Activated CD8-positive, alpha-beta memory T cell treated with anti-CD3 and anti-CD28 coated beads, Interleukin-2, amount 50 U/mL, for 1 hour (primary cell): ENCODE measurements at regions not wholly inside any gene's neighbourhood (a gene's known extent, or its start where the extent isn't known, plus 50 kb on each side); places are given as distances from the start of the nearest gene placed in this dataset.
"Not testable (repeated sequence)": the region's sequence is repeated elsewhere in the genome, so short reads cannot be mapped to it uniquely, and the experiment has no call there.

Experiments used
- DNase-seq: peaks from one replicate; pipeline ENCODE4 v3.0.0-alpha.2; 2020; ENCODE audit errors: extremely low read depth

DNA sequence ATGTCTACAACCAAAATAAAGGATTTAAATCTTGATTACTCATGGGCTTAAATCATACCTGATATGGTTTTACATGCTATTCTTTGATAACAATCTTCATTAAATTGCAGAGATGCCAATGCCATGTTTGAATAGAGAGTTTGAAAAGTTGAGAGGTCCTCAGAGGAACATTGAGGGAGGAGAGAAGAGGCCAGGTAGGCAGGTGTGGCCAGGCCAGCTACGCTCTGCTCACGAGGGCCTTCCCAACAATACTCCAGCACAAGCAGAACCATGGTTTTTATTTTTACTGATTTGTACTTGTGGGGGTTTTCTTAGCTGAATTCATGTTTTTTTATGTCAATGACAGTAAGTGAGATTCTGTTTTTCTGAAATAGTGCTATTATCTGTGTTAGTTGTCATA lies 158.1 kb upstream of the RFC3 start:
- no peak for DNase-seq

- DNase-seq, result no peak
Observed at GRCh38 chr13:33662392-33662791, 155.6 kb upstream of the RFC3 start.

GRCh38 chr13:33665626-33666175 lies 152.2 kb upstream of the RFC3 start:
- DNase-seq, result no peak

- DNase-seq, result no peak
Observed at GRCh38 chr13:33671560-33671959, 146.4 kb upstream of the RFC3 start.

GRCh38 chr13:33672022-33672421 lies 145.9 kb upstream of the RFC3 start:
- DNase-seq, result not testable (repeated sequence)

- no peak for DNase-seq
Observed at GRCh38 chr13:33676045-33676989, 141.6 kb upstream of the RFC3 start.

DNA sequence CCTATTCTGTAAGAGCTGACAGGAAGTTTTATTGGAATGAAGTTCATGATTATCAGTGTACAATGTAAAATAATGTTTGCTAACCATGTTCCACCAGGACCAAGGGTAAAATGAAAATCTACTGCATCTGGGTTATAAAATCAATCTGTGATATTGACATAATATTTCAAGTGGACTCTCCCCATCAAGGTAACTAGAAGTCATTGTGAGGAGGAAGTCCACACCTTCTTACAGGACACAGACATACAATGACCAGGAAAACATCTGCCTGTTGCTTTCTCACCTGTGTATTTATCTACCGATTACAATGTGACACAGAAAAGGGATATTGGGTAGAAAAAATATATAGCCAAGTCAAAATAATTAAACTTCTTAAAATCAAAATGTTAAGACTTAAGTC lies 140.7 kb upstream of the RFC3 start:
- no peak for DNase-seq

- no peak for DNase-seq
Observed at GRCh38 chr13:33678084-33678483, 139.9 kb upstream of the RFC3 start.

GRCh38 chr13:33678906-33679657 lies 138.9 kb upstream of the RFC3 start:
- no peak for DNase-seq

DNA sequence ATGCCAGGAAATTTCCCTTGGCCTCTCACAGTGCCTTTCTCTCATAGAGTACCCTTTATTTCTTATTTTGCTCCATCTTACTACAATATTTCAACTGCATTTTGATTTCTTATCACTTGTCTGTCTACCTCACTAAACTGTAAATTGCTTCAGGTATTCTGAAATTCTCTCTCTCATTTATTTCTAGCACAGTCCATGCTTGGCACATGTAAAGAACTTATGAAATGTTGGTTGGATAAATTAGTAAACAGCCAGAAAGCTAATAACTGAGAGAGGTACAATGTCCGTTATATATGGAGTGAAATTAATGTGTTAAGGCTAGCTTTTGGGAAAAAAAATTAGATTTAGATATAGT lies 138.3 kb upstream of the RFC3 start:
- no peak for DNase-seq

GRCh38 chr13:33682020-33682564 lies 135.9 kb upstream of the RFC3 start:
- no peak for DNase-seq

GRCh38 chr13:33682646-33683045 lies 135.3 kb upstream of the RFC3 start:
- DNase-seq, result not testable (repeated sequence)

DNA sequence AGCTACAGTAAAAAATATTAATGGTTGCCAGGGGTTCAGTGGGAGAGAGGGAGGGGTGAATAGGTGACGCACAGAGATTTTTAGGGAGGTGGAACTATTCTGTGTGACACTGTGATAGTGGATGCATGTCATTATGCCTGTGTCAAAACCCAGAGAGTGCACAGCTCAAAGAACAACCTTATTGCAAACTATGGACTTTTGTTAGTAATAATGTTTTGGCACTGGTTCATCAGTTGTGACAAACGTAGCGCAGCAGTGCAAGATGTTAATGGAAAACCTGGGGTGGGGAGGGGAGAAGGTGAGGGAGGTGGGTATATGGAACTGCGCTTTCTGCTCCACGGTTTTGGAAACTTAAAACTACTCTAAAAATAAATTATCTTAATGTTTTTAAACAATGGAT lies 134.6 kb upstream of the RFC3 start:
- no peak for DNase-seq

DNA sequence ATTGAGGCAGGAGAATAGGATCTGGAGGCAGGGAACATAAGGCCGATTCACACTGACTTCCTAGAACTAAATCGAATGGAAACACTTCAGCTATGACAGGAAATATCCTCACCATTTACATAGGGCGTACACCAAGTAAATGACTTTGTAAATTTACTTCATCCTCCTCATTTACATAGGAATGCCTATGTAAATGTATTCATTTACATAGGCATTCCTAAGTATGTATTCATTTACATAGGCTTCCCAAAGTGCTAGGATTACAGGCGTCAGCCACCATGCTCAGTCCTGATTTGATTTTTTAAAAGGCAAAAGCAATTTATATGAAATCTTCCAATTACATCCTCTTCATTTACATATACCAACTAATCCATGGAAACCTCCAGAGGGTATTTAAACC lies 133.1 kb upstream of the RFC3 start:
- DNase-seq, result no peak

GRCh38 chr13:33686772-33687480 lies 131.0 kb upstream of the RFC3 start:
- no peak for DNase-seq

GRCh38 chr13:33690354-33690753 lies 127.6 kb upstream of the RFC3 start:
- DNase-seq, result no peak

DNA sequence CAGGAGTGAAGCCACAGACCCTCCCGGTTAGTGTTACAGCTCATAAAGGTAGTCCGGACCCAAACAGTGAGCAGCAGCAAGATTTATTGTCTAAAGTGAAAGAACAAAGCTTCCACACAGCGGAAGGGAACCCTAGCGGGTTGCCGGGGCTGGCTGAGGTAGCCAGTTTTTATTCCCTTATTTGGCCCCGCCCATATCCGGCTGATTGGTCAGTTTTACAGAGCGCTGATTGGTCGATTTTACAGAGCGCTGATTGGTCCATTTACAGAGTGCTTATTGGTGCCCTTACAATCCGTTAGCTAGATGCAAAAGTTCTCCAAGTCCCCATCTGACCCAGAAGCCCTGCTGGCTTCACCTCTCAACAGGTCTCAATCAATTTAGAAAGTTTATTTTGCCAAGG lies 126.0 kb upstream of the RFC3 start:
- DNase-seq, result no peak

GRCh38 chr13:33692531-33692930 lies 125.4 kb upstream of the RFC3 start:
- DNase-seq, result no peak

DNA sequence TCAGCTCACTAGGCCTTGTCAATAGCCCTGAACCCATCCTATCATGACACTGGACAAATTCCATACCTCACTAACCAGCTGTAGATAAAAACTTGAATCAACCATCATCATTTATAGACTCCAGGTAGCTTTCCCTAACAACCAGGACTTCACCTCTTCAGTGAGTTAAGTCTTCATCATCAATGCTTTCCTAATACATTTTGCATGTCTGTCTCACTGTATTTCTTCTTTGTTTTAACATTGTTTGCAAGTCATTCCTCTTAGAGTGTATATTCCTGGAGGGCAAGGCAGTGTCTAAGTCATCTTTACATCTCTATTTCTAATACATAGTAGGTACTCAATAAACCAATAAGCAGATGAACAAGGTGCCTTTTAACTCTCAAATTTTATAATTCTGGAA lies 123.4 kb upstream of the RFC3 start:
- DNase-seq, result no peak

DNA sequence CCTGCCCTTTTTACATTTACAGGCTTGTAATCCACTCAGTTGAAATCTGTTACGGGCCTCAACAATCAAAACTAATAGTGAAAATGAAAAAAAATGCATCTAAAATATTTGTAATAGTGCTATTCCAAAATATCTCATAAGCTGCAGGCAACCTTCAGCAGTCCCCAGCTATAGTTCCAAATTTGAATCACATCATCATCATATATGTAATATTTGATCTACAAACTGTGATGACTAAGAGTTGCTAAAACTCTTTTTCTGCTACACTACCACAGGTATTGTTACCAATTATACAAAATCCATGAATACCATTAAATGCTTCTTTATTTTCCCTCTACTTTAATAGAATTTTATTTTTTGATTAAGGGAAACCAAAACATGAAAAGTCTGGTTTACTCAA lies 121.4 kb upstream of the RFC3 start:
- DNase-seq, result no peak

- DNase-seq, result no peak
Observed at GRCh38 chr13:33697926-33698325, 120.0 kb upstream of the RFC3 start.

DNA sequence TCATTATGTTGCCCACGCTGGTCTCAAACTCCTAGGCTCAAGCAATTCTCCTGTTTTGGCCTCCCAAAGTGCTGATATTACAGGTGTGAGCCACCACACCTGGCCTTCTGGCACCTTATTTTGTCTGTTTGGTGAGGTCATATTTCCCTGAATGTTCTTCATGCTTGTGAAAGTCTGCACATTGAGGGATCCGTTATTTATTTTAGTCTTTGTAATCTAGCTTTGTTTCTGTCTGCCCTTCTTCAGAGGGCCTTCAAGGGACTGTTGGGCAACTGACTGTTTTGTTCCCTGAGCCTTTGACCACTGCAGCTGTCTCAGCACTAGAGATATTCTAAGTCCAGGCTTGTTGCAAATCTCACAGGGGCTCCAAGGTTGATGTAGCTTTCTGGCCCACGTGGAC lies 110.5 kb upstream of the RFC3 start:
- no peak for DNase-seq
